ENCODE measurements at regions not wholly inside any gene's neighbourhood (a gene's known extent, or its start where the extent isn't known, plus 50 kb on each side); places are given as distances from the start of the nearest gene placed in this dataset.

GRCh38 chr5:58198330-58198729, 261.6 kb downstream of the PLK2 start:
- no peaks in the 10 kb centered on the region for H3K4me1 ChIP-seq (ENCODE audit: insufficient read depth, low read length, severe bottlenecking)
- no peaks in the 10 kb centered on the region for H3K36me3 ChIP-seq (ENCODE audit: insufficient read depth, low read length)
- no peak overlapping the region for H3K4me2 ChIP-seq (ENCODE audit: low read length)
- no peak overlapping the region for H2AFZ ChIP-seq (ENCODE audit: low read length)
- no peak for TF ChIP-seq EZH2 (IDR thresholded peaks at IDR 0.05; ENCODE audit: borderline replicate concordance, low read length)
- TF ChIP-seq CTCF (IDR thresholded peaks at IDR 0.05; ENCODE audit: low read length) = no peak
- no peak overlapping the region for H3K27ac ChIP-seq (ENCODE audit: low read depth, low read length, poor library complexity, severe bottlenecking)
- H3K27me3 ChIP-seq (ENCODE audit: insufficient read depth, low read length) = no peaks in the 10 kb centered on the region
- H3K9ac ChIP-seq (ENCODE audit: low read length) = no peak overlapping the region
- H3K4me3 ChIP-seq (ENCODE audit: low read depth, low read length, poor library complexity, severe bottlenecking) = no peak overlapping the region
- no peaks in the 10 kb centered on the region for H4K20me1 ChIP-seq (ENCODE audit: insufficient read depth, low read length)
- no peaks in the 10 kb centered on the region for H3K9me2 ChIP-seq (ENCODE audit: low read depth, low read length)
- H3K9me3 ChIP-seq (ENCODE audit: low read length) = no peaks in the 10 kb centered on the region
- H3K79me2 ChIP-seq (ENCODE audit: insufficient read depth, low read length) = no peaks in the 10 kb centered on the region
- no peaks in the 10 kb centered on the region for H3F3A ChIP-seq (ENCODE audit: insufficient read depth, low read length)

GRCh38 chr5:58197875-58198274, 262.0 kb downstream of the PLK2 start:
- no peaks in the 10 kb centered on the region for H3K36me3 ChIP-seq (ENCODE audit: insufficient read depth, low read length)
- H2AFZ ChIP-seq (ENCODE audit: low read length) = no peak overlapping the region
- H3K27me3 ChIP-seq (ENCODE audit: insufficient read depth, low read length) = no peaks in the 10 kb centered on the region
- no peaks in the 10 kb centered on the region for H3K9me3 ChIP-seq (ENCODE audit: low read length)
- no peaks in the 10 kb centered on the region for H3K79me2 ChIP-seq (ENCODE audit: insufficient read depth, low read length)
- no peak overlapping the region for H3K4me2 ChIP-seq (ENCODE audit: low read length)
- no peaks in the 10 kb centered on the region for H3K4me1 ChIP-seq (ENCODE audit: insufficient read depth, low read length, severe bottlenecking)
- H3K9me2 ChIP-seq (ENCODE audit: low read depth, low read length) = no peaks in the 10 kb centered on the region
- no peak overlapping the region for H3K27ac ChIP-seq (ENCODE audit: low read depth, low read length, poor library complexity, severe bottlenecking)
- H3K4me3 ChIP-seq (ENCODE audit: low read depth, low read length, poor library complexity, severe bottlenecking) = no peak overlapping the region
- no peaks in the 10 kb centered on the region for H3F3A ChIP-seq (ENCODE audit: insufficient read depth, low read length)
- no peak overlapping the region for H3K9ac ChIP-seq (ENCODE audit: low read length)
- H4K20me1 ChIP-seq (ENCODE audit: insufficient read depth, low read length) = no peaks in the 10 kb centered on the region
- no peak for TF ChIP-seq EZH2 (IDR thresholded peaks at IDR 0.05; ENCODE audit: borderline replicate concordance, low read length)
- no peak for TF ChIP-seq CTCF (IDR thresholded peaks at IDR 0.05; ENCODE audit: low read length)

GRCh38 chr5:58191443-58191842, 268.4 kb downstream of the PLK2 start:
- Histone ChIP-seq H3K27ac (ENCODE audit: low read depth, low read length, poor library complexity, severe bottlenecking) (no peak overlapping the region), H2AFZ (ENCODE audit: low read length) (no peak overlapping the region), H3F3A (ENCODE audit: insufficient read depth, low read length) (no peaks in the 10 kb centered on the region), H3K4me2 (ENCODE audit: low read length) (no peak overlapping the region), H3K4me1 (ENCODE audit: insufficient read depth, low read length, severe bottlenecking) (no peaks in the 10 kb centered on the region), H3K9me2 (ENCODE audit: low read depth, low read length) (no peaks in the 10 kb centered on the region), H3K36me3 (ENCODE audit: insufficient read depth, low read length) (no peaks in the 10 kb centered on the region), H3K79me2 (ENCODE audit: insufficient read depth, low read length) (no peaks in the 10 kb centered on the region), H3K9me3 (ENCODE audit: low read length) (no peaks in the 10 kb centered on the region), H4K20me1 (ENCODE audit: insufficient read depth, low read length) (no peaks in the 10 kb centered on the region), H3K27me3 (ENCODE audit: insufficient read depth, low read length) (no peaks in the 10 kb centered on the region), H3K4me3 (ENCODE audit: low read depth, low read length, poor library complexity, severe bottlenecking) (no peak overlapping the region), H3K9ac (ENCODE audit: low read length) (no peak overlapping the region)
- TF ChIP-seq EZH2 (IDR thresholded peaks at IDR 0.05; ENCODE audit: borderline replicate concordance, low read length) (no peak), CTCF (IDR thresholded peaks at IDR 0.05; ENCODE audit: low read length) (no peak)
